Nephron progenitor cell (in vitro differentiated cells): ENCODE measurements at regions not wholly inside any gene's neighbourhood (a gene's known extent, or its start where the extent isn't known, plus 50 kb on each side); places are given as distances from the start of the nearest gene placed in this dataset.
A peak's percentile ranks its signal among the peaks of the same experiment; 100 is the strongest.

Experiments
- DNase-seq: peaks from one replicate; pipeline ENCODE4 v3.0.0; 2021
- H3K27ac Mint-ChIP-seq: 2 replicates; pipeline ENCODE4 v1.8.0; 2021; ENCODE audit warnings: mild to moderate bottlenecking, moderate library complexity, mixed read lengths
- H3K27me3 Mint-ChIP-seq: 2 replicates; pipeline ENCODE4 v1.8.0; 2021; ENCODE audit warnings: mild to moderate bottlenecking, low read depth, mixed read lengths; ENCODE audit not compliant: poor library complexity
- H3K36me3 Mint-ChIP-seq: 2 replicates; pipeline ENCODE4 v1.8.0; 2021; ENCODE audit warnings: low read depth, mixed read lengths
- H3K4me1 Mint-ChIP-seq: 2 replicates; pipeline ENCODE4 v1.8.0; 2021; ENCODE audit warnings: mixed read lengths
- H3K4me3 Mint-ChIP-seq: 2 replicates; pipeline ENCODE4 v1.8.0; 2021; ENCODE audit warnings: mild to moderate bottlenecking, moderate library complexity, mixed read lengths
- H3K9me3 Mint-ChIP-seq: 2 replicates; pipeline ENCODE4 v1.8.0; 2021; ENCODE audit warnings: mild to moderate bottlenecking, moderate library complexity, mixed read lengths
- TF ChIP-seq, protein P1 (sequence below): fragments of 200-600 bp; sonication (generic); IDR thresholded peaks from 2 replicates; pipeline ENCODE4 v1.5.0; 2021; ENCODE audit warnings: antibody characterized with exemption

GRCh38 chr21:25461725-25462124, 145.6 kb downstream of the MRPL39 start:
- TF ChIP-seq, protein P1, sequence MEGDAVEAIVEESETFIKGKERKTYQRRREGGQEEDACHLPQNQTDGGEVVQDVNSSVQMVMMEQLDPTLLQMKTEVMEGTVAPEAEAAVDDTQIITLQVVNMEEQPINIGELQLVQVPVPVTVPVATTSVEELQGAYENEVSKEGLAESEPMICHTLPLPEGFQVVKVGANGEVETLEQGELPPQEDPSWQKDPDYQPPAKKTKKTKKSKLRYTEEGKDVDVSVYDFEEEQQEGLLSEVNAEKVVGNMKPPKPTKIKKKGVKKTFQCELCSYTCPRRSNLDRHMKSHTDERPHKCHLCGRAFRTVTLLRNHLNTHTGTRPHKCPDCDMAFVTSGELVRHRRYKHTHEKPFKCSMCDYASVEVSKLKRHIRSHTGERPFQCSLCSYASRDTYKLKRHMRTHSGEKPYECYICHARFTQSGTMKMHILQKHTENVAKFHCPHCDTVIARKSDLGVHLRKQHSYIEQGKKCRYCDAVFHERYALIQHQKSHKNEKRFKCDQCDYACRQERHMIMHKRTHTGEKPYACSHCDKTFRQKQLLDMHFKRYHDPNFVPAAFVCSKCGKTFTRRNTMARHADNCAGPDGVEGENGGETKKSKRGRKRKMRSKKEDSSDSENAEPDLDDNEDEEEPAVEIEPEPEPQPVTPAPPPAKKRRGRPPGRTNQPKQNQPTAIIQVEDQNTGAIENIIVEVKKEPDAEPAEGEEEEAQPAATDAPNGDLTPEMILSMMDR = no peak
- Mint-ChIP-seq H3K4me1 (peaks cover 10% of the 10 kb centered on the region), H3K27me3 (peaks cover 4% of the 10 kb centered on the region), H3K9me3 (no peaks in the 10 kb centered on the region), H3K4me3 (no peak overlapping the region), H3K36me3 (no peaks in the 10 kb centered on the region), H3K27ac (no peak overlapping the region)
- no peak for DNase-seq

GRCh38 chr21:25459993-25460392, 147.3 kb downstream of the MRPL39 start:
- Mint-ChIP-seq H3K9me3 (no peaks in the 10 kb centered on the region), H3K27ac (peak overlapping the region; percentile 2), H3K27me3 (peaks cover 4% of the 10 kb centered on the region), H3K4me1 (peaks cover 10% of the 10 kb centered on the region), H3K4me3 (no peak overlapping the region), H3K36me3 (no peaks in the 10 kb centered on the region)
- TF ChIP-seq, protein P1 = no peak
- no peak for DNase-seq

DNA sequence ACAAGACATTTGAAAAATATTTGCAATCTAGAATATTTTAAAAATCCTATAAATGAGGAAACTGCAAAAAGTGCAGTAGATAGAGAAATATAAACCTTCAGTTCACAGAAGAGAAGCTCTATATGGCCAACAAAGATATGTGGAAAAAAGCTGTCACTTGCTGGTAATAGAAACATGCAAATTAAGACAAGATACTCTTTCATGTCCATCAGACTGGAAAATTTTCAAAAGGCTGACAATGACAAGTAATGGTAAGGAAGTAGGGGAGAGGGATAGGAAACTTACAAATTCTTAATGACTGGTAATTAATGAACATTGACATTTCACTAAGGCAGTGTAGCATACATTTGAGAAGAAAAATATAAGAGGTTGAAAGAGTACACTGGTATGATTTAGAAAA, 147.9 kb downstream of the MRPL39 start:
- H3K4me1 Mint-ChIP-seq = peaks cover 10% of the 10 kb centered on the region
- H3K9me3 Mint-ChIP-seq = no peaks in the 10 kb centered on the region
- TF ChIP-seq, protein P1 = no peak
- DNase-seq = no peak
- H3K27ac Mint-ChIP-seq = peak overlapping the region; percentile 5
- peaks cover 4% of the 10 kb centered on the region for H3K27me3 Mint-ChIP-seq
- no peak overlapping the region for H3K4me3 Mint-ChIP-seq
- H3K36me3 Mint-ChIP-seq = no peaks in the 10 kb centered on the region

DNA sequence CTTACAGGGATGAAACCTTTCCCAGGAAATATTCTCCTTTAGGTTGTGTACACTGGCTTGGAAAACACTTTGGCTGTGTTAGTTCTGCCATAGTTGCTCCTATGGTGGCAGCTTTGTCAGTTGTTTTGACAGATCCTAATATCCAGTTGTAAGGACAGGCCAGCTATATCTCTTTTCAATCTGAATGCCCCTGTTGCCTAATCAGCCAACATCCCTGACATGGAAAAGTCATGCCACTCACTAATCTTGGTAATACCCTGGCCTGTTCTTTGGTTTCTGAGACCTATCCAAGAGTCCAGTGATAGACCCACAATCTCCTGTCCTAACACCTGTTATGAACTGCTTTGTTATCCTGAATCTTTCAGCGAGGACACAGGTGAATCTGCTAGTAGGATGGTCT, 148.8 kb downstream of the MRPL39 start:
- H3K27ac Mint-ChIP-seq = no peak overlapping the region
- DNase-seq = no peak
- no peaks in the 10 kb centered on the region for H3K9me3 Mint-ChIP-seq
- peaks cover 10% of the 10 kb centered on the region for H3K4me1 Mint-ChIP-seq
- no peaks in the 10 kb centered on the region for H3K36me3 Mint-ChIP-seq
- TF ChIP-seq, protein P1 = no peak
- H3K4me3 Mint-ChIP-seq = no peak overlapping the region
- peaks cover 4% of the 10 kb centered on the region for H3K27me3 Mint-ChIP-seq

- DNase-seq = no peak
- TF ChIP-seq, protein P1 = no peak
- Mint-ChIP-seq H3K4me3 (no peak overlapping the region), H3K4me1 (peaks cover 10% of the 10 kb centered on the region), H3K27me3 (peaks cover 4% of the 10 kb centered on the region), H3K27ac (no peak overlapping the region), H3K9me3 (no peaks in the 10 kb centered on the region), H3K36me3 (no peaks in the 10 kb centered on the region)
Observed at GRCh38 chr21:25457946-25458345, 149.3 kb downstream of the MRPL39 start.

- Mint-ChIP-seq H3K4me3 (no peak overlapping the region), H3K27ac (no peak overlapping the region), H3K27me3 (peaks cover 4% of the 10 kb centered on the region), H3K36me3 (no peaks in the 10 kb centered on the region), H3K4me1 (peaks cover 10% of the 10 kb centered on the region), H3K9me3 (no peaks in the 10 kb centered on the region)
- no peak for DNase-seq
- TF ChIP-seq, protein P1 = no peak
Observed at GRCh38 chr21:25457411-25457810, 149.9 kb downstream of the MRPL39 start.
